NCI-H2171 treated with DMSO at 0.1 percent for 48 hours (cell line): ENCODE measurements at regions not wholly inside any gene's neighbourhood (a gene's known extent, or its start where the extent isn't known, plus 50 kb on each side); places are given as distances from the start of the nearest gene placed in this dataset.

Source experiments
- DNase-seq: peaks from one replicate; lab custom pipeline; 2025; lab: John Stamatoyannopoulos, UW

DNA sequence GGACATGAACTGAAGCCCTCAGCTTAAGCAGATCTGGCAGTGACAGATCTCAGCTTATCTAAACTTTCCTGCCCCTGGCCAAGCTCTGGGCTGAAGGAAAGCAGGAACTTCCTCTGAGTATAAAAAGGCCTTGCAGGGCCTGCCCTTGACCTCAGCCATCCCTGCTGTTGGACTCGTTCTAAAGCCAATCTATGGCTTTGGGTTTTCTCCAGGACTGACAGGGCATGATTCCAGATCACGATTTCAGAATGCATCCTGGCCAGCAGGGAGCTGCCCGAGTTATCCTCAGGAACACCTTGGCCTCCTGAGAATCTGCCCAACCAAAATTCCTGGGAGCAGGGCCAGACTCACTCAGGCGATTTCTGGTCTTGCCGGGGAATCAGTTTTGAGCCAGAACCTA is 502.7 kb downstream of the TLE4 start:
- DNase-seq = no peak

DNA sequence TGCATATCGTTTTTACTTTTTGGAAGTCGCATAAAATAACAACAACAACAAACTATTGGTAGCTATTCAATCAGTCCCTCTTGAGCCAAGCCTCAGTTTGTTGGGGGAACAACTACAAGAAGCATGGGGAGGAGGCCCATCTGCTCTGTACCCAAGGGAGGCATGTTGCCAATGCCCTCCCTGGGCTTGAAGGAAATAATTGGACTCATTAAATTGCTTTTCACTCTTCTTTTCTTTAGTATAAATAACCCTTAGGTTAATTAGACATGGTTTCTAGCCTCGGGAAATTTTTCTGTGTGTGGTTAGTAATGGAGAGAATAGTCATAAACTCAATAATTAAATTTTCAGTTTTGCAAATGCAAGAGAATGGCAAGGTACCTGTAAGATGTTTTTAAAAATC is 500.7 kb downstream of the TLE4 start:
- peak; percentile 27 for DNase-seq

DNA sequence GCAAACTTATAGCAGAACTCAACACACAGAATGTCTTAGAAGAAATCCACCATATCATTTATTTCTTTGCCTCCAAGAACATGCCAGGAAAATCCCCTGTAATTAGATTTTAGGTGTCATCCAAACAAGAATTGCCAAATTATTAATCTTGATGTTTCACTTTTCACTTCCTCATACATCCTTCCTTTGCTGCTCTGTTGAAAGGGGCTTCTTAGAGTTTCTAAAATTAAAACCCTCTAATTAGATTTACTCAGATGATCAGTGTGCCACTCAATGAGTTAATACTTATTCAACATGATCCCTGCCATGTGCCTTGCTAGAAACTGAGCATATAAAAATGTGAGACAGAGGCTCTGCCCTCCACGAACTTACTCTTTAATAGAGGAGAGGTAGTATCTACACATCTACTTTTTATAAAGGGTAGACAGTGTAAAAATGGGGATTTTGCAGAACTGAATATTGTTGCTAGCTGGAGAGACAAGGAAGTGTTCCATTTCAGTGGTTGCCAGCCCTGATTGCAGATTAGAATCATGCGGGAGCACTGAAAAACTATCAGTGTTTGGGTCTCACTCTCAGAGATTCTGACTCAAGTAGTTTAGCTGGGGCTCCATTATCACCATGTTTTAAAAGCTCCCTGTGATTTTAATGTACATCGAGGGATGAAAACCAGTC is 498.4 kb downstream of the TLE4 start:
- no peak for DNase-seq

DNA sequence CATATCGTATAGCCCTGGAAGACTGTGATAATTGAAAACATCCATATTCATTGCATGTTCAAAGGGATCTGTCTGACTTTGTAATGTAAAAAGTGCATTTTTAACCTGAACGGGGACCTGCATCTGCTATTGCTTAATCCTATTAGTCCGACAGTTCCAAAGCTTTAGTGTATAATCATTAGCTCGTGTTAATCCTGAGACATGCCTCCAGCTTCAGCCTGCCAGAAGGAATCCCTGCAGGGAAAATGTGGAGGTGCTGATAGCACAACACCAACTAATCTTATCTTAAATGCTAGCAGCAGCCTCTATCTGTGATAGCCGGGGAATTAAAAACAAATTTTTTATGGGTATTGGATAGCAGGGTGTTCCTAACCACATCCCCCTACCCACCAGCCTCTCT is 495.2 kb downstream of the TLE4 start:
- DNase-seq = no peak

DNA sequence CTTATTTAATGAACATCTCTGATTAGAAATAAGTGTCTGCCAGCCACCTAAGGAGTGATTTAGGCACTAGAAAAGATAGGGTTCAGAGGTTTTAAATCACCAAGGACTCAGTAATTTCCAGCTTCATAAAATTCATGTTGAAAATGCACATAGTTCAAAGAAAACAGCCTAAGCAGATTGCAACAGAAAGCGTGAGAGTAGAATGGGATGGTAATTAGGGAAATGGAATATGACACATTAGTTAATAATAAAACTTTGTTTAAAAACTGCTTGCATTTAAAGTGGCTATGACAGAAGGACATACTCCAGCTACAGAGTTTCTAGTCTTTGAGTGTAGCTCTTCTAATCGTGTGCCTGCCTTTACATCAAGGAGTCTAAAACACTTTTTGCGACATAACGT is 490.8 kb downstream of the TLE4 start:
- no peak for DNase-seq

DNA sequence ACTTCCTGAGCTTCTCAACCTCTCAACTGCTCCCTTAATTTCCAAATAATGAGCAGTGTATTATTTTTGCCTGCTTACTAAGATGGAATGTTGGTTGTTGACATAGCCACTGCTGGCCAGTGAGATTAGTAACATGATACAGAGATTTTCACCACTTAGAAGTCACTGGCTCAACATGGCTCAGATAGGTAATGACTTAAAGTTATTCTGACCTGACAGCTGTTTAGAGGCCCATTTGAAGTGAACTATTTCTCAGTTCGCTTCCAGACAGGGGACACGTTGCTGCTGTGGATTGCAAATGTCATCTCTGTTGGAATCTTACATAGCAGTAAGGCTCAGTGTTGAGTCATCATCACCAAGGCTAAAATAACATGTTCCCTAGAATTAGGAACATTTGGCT is 490.2 kb downstream of the TLE4 start:
- DNase-seq = no peak

DNA sequence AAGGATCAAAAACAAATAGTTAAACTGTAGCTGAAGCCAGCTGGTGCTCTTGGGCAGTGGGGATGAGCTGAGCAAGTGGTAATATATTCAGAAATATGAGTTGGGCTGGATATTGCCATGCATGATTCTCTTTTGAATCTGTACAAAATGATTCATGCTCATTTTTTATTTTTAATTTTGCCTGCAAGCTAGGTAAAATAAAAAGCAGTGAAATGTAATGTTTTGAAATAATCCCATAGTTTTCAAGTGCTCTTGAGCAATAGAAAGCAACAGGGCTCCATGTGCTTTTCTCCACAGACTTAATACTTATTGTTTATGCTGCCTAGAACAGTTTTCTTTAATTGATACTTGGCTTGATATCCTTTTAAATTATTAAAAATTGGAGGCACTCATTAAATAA is 489.3 kb downstream of the TLE4 start:
- DNase-seq = no peak

DNA sequence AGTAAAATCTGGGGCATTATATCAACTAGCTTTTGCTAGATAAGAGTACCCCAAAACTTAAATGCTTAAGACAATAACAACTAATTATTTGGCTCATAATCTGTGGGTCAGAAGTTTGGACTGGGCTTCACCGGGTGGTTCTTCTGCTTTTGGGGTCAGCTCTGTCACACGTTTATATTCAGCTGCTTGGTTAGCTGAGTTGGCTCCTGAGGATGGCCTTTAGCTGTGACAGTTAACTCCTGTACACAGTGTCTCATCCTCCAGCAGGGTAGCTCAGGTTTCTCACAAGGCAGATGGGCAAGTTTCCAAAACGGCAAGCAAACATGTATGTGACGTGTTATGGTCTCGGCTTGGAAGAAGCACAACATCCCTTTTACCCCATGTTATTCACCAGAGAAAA is 488.2 kb downstream of the TLE4 start:
- DNase-seq = peak; percentile 42

DNA sequence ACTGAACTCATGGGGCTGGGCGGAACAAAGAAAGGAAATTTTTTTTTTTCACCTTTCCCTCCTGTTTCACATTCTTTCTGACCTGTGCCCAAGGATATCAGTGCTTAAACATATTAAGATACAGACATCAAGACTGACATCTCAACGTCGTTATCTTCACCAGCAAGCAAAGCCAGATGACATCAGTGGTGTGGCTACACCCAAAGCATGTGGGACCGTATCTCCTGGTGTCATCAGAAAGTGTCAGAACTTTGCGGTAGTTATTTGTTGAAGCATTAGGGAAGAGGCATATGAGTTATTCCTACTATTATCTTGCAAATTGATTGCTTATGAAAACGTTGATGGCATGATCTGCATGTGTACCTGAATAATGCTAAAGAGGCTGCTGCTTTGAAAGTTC is 487.4 kb downstream of the TLE4 start:
- no peak for DNase-seq

DNA sequence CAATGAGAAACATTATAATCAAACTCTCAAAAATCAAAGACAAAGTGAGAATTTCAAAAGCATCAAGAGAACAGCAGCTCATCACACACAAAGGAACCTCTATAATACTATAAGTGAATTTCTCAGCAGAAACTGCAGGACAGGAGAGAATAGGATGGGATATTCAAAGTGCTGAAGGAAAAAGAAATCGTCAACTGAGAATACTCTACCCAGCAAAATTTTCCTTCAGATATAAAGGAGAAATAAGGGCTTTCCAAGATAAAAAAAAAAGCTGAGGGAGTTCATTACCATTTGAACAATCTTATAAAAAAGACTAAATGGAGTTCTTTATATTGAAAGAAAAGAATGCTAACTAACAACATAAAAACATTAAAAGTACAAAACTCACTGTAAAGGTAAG is 481.1 kb downstream of the TLE4 start:
- DNase-seq = no peak

DNA sequence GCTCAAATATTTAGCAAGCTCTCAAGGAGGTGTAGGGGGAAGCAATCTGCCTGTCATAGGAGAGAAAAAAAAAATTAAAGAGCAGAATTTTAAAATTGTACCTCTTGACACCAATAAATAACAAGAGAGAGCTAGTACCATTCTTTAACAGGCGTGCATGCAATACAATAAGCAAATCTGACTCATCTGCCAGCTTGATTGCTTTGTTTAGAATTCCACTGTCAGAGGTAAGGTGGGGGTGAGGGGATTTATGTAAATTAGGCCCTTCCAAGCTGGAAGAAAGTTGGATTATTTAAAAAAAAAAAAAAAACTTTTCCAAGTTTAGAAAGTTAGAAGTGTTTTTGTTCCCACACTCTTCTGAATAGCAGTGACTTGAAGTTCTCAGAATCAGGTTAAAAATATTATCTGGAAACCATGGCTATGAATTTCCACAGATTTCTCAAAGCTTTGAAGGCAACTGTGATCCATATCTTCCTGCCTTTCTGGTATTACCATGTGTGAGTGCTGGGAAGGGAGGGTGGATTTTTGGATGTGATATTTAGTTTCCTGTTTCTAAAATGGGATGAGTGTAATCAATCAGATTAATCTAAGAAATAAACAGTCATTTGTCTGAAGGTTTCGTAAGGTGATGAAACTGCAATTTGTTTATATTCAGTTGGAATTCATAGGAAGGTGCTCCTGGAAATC is 477.5 kb downstream of the TLE4 start:
- DNase-seq = no peak

DNA sequence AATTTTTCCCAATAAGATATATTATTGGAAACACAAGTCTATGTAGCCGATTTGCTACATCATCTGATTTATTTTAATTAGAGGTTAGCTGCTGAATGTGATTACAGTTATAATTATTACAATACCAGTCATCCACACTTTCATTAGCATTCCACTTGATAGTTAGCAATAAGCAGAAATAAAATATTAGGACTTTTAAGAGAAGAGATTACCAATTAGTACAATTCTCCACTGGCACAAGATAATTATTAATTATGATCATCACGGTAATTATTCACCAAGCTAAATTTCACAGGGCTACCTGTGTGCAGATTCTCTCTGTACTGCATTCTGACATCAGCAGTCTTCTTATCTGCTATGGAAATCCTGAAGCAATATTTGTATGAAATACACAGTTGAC is 474.7 kb downstream of the TLE4 start:
- DNase-seq = no peak

DNA sequence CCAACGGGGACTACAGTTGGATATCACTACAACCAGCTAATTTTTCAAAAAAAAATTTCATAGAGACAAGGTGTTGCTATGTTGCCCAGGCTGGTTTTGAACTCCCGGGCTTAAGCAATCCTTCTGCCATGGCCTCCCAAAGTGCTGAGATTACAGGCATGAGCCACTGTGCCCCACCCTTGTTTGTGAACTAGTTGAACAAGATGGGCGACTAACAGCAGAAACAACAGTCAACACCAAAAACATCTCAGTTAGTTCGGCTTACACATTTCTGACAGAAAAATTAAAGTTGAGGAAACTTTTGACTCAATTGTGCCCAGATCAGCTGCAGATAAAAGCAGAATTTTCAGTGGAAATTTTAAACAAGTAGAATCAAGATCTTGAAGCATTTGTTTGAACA is 470.1 kb downstream of the TLE4 start:
- no peak for DNase-seq

DNA sequence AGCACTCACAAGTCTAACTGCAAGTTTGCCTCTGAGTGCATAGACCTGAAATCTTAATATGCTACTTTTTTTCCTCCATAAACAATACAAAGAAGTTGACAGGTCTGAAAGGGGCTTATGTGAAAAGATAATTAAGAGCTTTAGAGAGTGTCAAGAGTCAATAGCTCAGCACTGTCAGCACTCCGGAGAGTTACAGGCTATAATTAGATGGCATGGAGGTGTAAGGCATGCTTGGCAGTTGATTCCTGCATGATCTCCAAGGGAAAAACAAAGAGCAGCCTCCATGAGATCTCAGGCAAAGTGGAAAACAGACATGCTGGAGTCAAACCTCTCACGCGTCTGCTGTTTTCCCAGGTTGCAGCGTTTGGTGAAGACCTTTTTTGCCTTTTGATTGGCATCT is 468.7 kb downstream of the TLE4 start:
- no peak for DNase-seq

DNA sequence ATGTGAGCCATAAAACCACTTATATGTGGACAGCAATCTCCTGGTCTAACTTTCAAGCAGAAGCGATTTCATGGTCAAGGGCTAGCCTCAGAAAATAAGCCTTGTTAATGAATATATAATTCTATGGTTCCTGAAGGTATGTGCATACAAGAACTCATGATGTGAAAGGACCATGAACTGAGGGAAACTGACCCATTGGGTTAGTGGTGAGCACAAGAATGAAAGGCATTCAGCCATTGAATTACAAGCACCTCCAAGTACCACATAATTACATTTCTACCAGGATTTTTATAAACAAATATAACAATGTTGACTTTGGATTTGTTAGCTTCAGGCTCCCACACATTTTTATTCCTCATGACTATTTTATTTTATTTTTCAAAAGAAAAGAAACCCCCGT is 459.0 kb downstream of the TLE4 start:
- DNase-seq = no peak

DNA sequence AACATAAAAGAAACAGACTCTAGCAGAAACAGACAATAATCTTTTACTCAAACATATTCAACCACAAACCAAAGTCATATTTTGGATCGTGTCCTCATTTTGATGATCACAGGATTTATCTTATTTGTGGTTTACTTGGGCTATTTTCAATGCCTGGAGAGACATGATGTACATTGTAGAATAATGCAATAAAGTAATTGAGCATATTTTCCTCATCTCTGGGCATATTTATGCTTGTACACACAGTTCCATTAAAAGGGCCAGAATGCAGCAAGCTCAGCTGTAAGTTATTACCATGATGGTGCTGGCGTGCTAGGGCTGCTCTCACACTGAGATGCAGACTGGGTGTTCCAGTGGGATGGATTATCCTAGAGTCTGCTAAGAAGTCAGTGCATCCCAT is 456.7 kb downstream of the TLE4 start:
- no peak for DNase-seq

DNA sequence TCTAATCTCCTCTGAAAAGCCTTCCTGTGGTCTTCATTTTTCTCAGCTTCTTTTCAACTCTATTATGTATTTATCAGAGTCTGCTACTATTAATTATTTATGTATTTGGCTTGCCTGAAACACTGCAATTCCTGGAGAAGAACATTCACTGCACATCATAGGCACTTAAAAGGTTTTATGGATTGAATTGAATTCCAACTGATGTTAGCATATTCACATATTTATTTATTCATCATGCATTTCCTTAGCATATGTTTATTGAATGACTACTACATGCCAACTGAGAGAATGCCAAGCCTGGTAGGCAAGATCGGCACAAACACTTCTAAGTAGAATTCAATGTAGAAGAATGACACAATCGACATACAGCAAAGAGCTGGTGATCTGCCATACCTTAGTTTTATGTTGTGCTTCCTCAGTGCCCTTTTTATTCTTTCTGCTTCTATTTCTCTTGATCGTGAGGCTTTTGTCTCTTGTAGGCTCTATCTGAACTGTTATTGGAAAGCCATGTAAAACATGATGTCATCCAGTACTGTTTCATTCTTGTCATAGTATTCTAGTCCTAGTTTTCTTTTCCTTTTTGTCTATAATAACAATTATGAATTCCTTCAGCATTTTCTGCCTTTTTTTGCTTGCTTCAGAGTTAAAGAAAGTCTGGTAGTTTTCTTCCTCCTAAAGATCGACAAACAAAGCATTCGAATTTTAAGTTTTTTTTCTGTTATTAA is 454.2 kb downstream of the TLE4 start:
- DNase-seq = no peak

DNA sequence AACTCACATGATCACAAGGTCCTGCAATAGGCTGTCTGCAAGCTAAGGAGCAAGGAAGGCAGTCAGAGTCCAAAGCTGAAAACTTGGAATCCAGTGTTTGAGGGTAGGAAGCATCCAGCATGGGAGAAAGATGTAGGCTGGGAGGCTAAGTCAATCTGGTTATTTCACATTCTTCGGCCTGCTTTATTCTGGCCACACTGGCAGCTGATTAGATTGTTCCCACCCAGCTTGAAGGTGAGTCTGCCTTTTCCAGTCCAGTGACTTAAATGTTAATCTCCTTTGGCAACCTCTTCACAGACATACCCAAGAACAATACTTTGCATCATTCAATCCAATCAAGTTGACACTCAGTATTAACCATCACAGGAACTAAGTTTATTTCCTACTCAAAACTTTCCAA is 453.4 kb downstream of the TLE4 start:
- DNase-seq = no peak

DNA sequence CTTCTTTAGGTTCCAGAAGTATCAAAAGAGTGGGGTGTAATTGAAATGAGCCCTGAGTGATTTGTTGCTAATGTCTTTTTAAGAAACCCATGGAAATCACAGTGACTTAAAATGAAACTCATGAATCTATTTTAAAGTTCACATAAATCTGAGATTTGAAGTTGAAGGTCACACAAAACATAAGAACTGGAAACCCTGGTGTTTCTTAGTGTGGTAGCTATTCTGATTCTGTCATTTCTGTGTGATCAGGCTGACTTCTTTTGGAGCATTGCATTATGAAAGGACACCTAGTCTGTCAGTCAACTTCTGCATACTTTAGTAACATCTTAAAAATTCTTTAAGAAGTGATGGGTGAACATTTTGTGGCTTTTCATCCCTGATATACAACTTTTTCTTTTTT is 448.8 kb downstream of the TLE4 start:
- no peak for DNase-seq

DNA sequence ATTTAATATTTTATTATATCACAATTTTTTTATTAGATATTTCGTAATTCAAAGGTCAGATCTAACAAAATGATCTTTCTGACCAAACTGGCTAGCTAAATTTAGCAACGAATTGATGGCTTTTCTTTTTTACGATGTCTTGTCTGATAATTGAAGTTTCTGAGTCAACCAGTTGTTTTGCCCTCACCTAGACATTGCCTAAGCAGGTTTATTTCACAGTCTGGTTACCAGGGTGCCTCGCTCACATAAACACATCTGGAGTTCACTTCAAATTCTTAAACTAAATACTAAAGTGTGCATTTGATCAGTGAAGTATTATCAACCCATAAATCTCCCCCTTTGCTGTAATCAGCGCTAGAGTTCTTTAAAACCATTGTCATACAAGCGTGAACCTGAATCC is 448.3 kb downstream of the TLE4 start:
- DNase-seq = no peak

DNA sequence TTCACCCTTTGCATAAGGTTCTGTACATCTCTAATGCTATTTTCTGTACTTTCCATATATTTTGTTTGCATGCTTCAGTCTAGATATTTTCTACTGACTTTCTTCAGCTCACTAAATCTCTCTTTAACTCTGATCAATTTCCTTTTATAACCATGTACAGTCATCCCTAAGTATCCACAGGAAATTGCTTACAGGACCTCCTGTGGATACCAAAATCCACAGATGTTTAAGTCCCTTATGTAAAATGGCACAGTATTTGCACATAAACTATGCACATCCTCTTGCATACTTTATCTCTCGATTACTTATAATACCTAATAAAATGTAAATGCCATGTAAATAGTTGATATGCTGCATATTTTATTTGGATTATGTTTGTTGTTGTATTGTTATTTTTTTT is 442.1 kb downstream of the TLE4 start:
- no peak for DNase-seq

DNA sequence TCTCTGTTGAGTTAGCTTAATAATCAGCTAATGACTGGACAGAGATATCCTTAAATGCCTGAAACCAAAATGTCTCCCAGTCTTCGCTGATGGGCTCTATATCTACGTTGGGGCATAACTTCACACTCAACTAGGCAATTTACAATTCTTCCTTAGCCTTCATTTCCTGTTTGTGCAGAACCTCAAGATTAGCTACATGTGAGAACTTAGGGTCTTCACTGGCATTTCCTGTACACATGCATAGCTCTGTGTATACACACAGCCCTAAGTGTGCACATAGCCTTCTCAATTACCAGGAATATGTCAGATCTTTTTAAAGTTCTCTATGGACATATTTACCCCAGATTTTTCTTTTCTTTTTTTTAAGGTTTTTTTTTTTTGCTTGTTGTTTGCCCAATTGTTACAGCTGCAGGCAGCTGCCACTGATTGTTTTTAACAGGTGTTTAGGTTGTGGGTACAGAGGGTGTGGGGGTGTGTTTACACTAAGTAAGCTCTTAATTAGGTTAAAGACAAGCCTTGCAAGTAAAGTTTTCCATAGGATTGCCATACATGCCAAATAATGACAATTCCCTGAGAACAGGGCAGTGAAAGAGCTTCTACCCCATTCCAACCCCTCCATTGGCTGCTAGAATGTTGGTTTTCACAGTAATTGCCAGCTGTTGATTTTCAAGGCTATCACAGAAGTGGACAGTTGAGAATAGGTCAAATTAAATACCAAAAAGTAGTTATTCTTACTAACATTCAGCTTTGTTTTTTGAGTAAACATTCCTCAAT is 441.0 kb downstream of the TLE4 start:
- peak; percentile 16 for DNase-seq

DNA sequence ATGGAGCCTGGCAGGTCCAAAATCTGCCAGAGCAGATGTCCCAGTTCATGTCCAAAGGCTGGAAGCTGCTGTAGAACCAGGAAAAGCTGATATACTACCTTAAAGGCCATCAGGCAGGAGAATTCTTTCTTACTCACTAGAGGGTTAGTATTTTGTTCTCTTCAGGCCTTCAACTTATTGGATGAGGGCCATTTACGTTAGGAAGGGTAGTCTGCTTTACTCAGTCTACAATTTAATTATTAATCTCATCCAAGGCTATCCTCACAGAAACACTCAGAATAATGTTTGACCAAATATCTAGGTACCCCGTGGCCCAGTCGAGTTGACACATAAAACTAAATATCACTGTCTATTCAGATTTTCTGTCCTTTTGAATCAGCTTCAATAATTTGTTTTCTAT is 437.4 kb downstream of the TLE4 start:
- no peak for DNase-seq
